PC-9 (cell line): ENCODE measurements at regions not wholly inside any gene's neighbourhood (a gene's known extent, or its start where the extent isn't known, plus 50 kb on each side); places are given as distances from the start of the nearest gene placed in this dataset.
"Not testable (repeated sequence)": the region's sequence is repeated elsewhere in the genome, so short reads cannot be mapped to it uniquely, and the experiment has no call there.

Source experiments
- BruUV-seq: library from RNA; stranded (reverse); fragments of 400-500 nt; replicated peaks from 2 replicates; lab custom pipeline; 2021; lab: Mats Ljungman, UMichigan
- CTCF ChIA-PET: fragments of 300-600 bp; sonication (Branson Sonifier 250); formaldehyde crosslinking; loops from one replicate; lab custom pipeline; 2022; ENCODE audit warnings: antibody characterized with exemption; lab: Charles Lee
- POLR2A ChIA-PET: fragments of 300-600 bp; sonication (Branson Sonifier 250); formaldehyde crosslinking; loops from one replicate; lab custom pipeline; 2022; ENCODE audit warnings: antibody characterized with exemption; ENCODE audit not compliant: unreplicated experiment; lab: Charles Lee
- DNase-seq, 2 experiments: peaks; one replicate each; pipeline versions ENCODE4 v3.0.0 to v3.0.0-alpha.2; 2015 to 2022; ENCODE audit warnings: mixed read lengths in 1 of 2
- H2AFZ ChIP-seq: fragments of 200-600 bp; sonication (generic); 2 replicates; pipeline ENCODE4 v1.8.1; 2017; ENCODE audit warnings: antibody characterized with exemption
- H3F3A ChIP-seq: fragments of 200-600 bp; sonication (generic); 2 replicates; pipeline ENCODE4 v1.8.1; 2017; ENCODE audit warnings: antibody characterized with exemption, mild to moderate bottlenecking, low read depth; ENCODE audit not compliant: insufficient read depth
- H3K27ac ChIP-seq: fragments of 200-600 bp; sonication (generic); 2 replicates; pipeline ENCODE4 v1.6.1; 2016; ENCODE audit warnings: mixed run types
- H3K27me3 ChIP-seq: fragments of 200-600 bp; sonication (generic); 2 replicates; pipeline ENCODE4 v1.6.1; 2016; ENCODE audit warnings: low read depth, mixed run types; ENCODE audit not compliant: insufficient read depth
- H3K36me3 ChIP-seq: fragments of 200-600 bp; sonication (generic); 2 replicates; pipeline ENCODE4 v1.6.1; 2016; ENCODE audit warnings: low read depth, mixed run types
- H3K4me1 ChIP-seq: fragments of 200-600 bp; sonication (generic); replicated peaks from 2 replicates; pipeline ENCODE4 v1.6.1; 2016; ENCODE audit warnings: mixed run types; ENCODE audit not compliant: insufficient read depth
- H3K4me2 ChIP-seq: fragments of 200-600 bp; sonication (generic); 2 replicates; pipeline ENCODE4 v1.6.1; 2017; ENCODE audit warnings: mixed run types
- H3K4me3 ChIP-seq: fragments of 200-600 bp; sonication (generic); 2 replicates; pipeline ENCODE4 v1.6.1; 2016; ENCODE audit warnings: mixed run types
- H3K79me2 ChIP-seq: fragments of 200-600 bp; sonication (generic); 2 replicates; pipeline ENCODE4 v1.6.1; 2017; ENCODE audit warnings: low read depth, mixed run types
- H3K9me2 ChIP-seq: fragments of 200-600 bp; sonication (generic); 2 replicates; pipeline ENCODE4 v1.8.1; 2017; ENCODE audit warnings: mild to moderate bottlenecking; ENCODE audit not compliant: insufficient read depth
- H3K9me3 ChIP-seq: fragments of 200-600 bp; sonication (generic); 2 replicates; pipeline ENCODE4 v1.8.1; 2016; ENCODE audit warnings: low read depth; ENCODE audit not compliant: insufficient read depth
- H4K20me1 ChIP-seq: fragments of 200-600 bp; sonication (generic); 2 replicates; pipeline ENCODE4 v1.8.1; 2017; ENCODE audit not compliant: insufficient read depth
- CTCF ChIP-seq: fragments of 200-600 bp; sonication (generic); conservative IDR thresholded peaks from 2 replicates; pipeline ENCODE4 v1.6.1; 2017; ENCODE audit warnings: mixed run types, antibody characterized with exemption, mild to moderate bottlenecking, moderate library complexity
- EZH2 ChIP-seq: fragments of 200-600 bp; sonication (generic); IDR thresholded peaks from 2 replicates; pipeline ENCODE4 v1.8.0; 2017; ENCODE audit warnings: antibody characterized with exemption, low read depth
- intact Hi-C: fragments of 100-400 bp; cut with micrococcal nuclease; formaldehyde crosslinking; loops from one replicate; pipeline ENCODE4 v1.10.0; 2022; ENCODE audit not compliant: unreplicated experiment

- Histone ChIP-seq H3K4me1 (peaks cover 26% of the 10 kb centered on the region), H3F3A (peaks cover 19% of the 10 kb centered on the region), H3K9me2 (no peaks in the 10 kb centered on the region), H2AFZ (no peak overlapping the region), H3K27ac (no peak overlapping the region), H3K79me2 (no peaks in the 10 kb centered on the region), H4K20me1 (no peaks in the 10 kb centered on the region), H3K4me2 (no peak overlapping the region), H3K9me3 (no peaks in the 10 kb centered on the region), H3K4me3 (no peak overlapping the region), H3K27me3 (no peaks in the 10 kb centered on the region), H3K36me3 (no peaks in the 10 kb centered on the region)
- ChIA-PET POLR2A (no interaction called here), CTCF (no interaction called here)
- no TSS peak for BruUV-seq
- intact Hi-C loops: no loop called here
- DNase-seq: no peak
- TF ChIP-seq EZH2 (no peak), CTCF (no peak)
These were observed 58.1 kb upstream of the KCNK12 start for GRCh38 chr2:47628904-47629303.

DNA sequence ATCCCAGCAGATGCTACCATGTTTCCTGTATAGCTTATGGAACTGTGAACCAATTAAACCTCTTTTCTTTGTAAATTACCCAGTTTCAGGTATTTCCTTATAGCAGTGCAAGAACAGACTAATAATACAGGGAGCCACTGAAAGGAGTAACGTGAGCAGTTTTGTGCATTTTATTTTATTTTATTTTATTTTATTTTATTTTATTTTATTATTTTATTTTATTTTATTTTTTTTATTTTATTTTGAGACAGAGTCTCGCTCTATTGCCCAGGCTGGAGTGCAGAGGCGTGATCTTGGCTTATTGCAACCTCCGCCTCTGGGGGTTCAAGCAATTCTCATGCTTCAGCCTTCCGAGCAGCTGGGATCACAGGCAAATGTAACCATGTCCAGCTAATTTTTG is 55.9 kb upstream of the KCNK12 start:
- no TSS peak for BruUV-seq
- TF ChIP-seq EZH2: no peak
- Histone ChIP-seq H3K36me3 (no peaks in the 10 kb centered on the region), H2AFZ (no peak overlapping the region), H3F3A (peaks cover 12% of the 10 kb centered on the region; the same call in 1 of the 2 replicates), H4K20me1 (no peaks in the 10 kb centered on the region), H3K79me2 (no peaks in the 10 kb centered on the region), H3K9me3 (no peaks in the 10 kb centered on the region), H3K4me3 (no peak overlapping the region), H3K4me1 (peaks cover 11% of the 10 kb centered on the region), H3K27ac (no peak overlapping the region), H3K9me2 (no peaks in the 10 kb centered on the region), H3K27me3 (no peaks in the 10 kb centered on the region), H3K4me2 (no peak overlapping the region)
- ChIA-PET CTCF (no interaction called here), POLR2A (no interaction called here)
- intact Hi-C loops: no loop called here
- no peak for DNase-seq

GRCh38 chr2:47623140-47623539 is 52.4 kb upstream of the KCNK12 start:
- H3K4me1 ChIP-seq, H3K27ac ChIP-seq, H3K9me2 ChIP-seq, DNase-seq, H4K20me1 ChIP-seq, H2AFZ ChIP-seq, CTCF ChIA-PET, BruUV-seq, intact Hi-C loops, H3K79me2 ChIP-seq, H3K4me3 ChIP-seq, H3K27me3 ChIP-seq, POLR2A ChIA-PET, H3K4me2 ChIP-seq, H3F3A ChIP-seq, H3K9me3 ChIP-seq, H3K36me3 ChIP-seq: not testable (repeated sequence)

DNA sequence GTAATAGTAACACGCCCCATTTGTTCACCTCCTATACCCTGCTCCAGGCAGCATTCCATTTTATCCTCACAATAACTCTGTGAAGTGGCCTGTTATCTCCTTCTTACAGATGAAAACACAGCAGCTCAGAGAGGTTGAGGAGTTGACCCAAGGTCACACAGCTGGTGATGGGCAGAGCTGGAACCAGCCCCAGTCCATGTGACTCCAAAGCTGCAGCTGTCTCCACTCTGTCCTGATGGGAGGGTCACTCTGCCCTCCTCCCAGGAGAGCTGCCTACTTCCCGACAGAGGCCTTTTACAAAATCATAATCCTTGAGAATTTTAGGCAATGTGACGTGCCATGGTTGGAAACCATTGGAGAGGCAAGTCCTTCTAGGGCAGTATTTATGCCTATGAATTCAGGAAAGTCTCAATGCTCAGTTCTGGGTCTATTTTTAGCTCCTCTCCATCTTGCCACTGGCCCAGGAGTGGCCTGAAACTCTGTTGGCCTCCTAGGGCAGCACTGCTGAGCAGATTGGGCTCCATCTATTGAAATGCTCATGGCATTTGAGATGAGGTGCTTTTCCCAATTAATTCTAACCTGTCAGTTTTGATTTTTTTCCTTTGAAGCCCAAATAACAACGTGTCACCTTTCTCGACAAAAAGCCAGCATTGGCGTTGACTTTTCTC is 50.1 kb upstream of the KCNK12 start:
- H3K4me1 ChIP-seq: no peaks in the 10 kb centered on the region
- no peak for DNase-seq
- intact Hi-C loops: no loop called here
- H3K27ac ChIP-seq: no peak overlapping the region
- H3K79me2 ChIP-seq: no peaks in the 10 kb centered on the region
- no peaks in the 10 kb centered on the region for H3K9me3 ChIP-seq
- BruUV-seq: no TSS peak
- H3K36me3 ChIP-seq: no peaks in the 10 kb centered on the region
- TF ChIP-seq CTCF (no peak), EZH2 (no peak)
- H3K9me2 ChIP-seq: no peaks in the 10 kb centered on the region
- no peaks in the 10 kb centered on the region for H3F3A ChIP-seq
- ChIA-PET POLR2A (no interaction called here), CTCF (interaction anchor here (0.7 kb wide), 1 partner anchor 104 kb away, joined by 8 read pairs; no protein-coding TSS in a partner anchor)
- H2AFZ ChIP-seq: no peak overlapping the region
- H3K27me3 ChIP-seq: no peaks in the 10 kb centered on the region
- H3K4me2 ChIP-seq: no peak overlapping the region
- H3K4me3 ChIP-seq: no peak overlapping the region
- H4K20me1 ChIP-seq: no peaks in the 10 kb centered on the region
